ENCODE measurements at regions not wholly inside any gene's neighbourhood (a gene's known extent, or its start where the extent isn't known, plus 50 kb on each side); places are given as distances from the start of the nearest gene placed in this dataset.

DNA sequence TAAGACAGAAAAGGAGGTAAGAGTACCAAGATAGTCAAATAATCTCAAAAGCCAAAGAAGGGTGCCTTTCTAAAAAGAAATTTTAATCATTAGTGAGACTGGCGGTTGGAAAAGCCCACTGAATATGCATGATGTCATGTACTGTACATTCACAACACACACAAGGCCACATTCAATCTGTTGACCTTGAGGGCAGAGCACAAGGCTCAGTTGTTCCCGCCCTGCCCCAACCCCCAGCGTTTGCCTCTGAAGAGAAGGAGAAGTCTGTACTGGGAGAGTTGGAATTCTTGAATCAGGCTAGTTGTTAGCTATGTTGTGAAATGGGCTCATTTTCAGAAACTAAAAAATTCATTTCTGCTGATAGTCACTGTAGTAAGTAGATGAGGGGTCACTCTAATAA, 50.2 kb upstream of the NID2 start:
- no peak for TF ChIP-seq EZH2 (IDR thresholded peaks at IDR 0.05; ENCODE audit: borderline replicate concordance, low read length)
- TF ChIP-seq, protein P1, sequence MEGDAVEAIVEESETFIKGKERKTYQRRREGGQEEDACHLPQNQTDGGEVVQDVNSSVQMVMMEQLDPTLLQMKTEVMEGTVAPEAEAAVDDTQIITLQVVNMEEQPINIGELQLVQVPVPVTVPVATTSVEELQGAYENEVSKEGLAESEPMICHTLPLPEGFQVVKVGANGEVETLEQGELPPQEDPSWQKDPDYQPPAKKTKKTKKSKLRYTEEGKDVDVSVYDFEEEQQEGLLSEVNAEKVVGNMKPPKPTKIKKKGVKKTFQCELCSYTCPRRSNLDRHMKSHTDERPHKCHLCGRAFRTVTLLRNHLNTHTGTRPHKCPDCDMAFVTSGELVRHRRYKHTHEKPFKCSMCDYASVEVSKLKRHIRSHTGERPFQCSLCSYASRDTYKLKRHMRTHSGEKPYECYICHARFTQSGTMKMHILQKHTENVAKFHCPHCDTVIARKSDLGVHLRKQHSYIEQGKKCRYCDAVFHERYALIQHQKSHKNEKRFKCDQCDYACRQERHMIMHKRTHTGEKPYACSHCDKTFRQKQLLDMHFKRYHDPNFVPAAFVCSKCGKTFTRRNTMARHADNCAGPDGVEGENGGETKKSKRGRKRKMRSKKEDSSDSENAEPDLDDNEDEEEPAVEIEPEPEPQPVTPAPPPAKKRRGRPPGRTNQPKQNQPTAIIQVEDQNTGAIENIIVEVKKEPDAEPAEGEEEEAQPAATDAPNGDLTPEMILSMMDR (conservative IDR thresholded peaks at IDR 0.05 in 1 of 2, IDR thresholded peaks at IDR 0.05 in 1 of 2; ENCODE audit: extremely low read depth in 1 of 2, insufficient read depth in 1 of 2, low read depth in 1 of 2, low read length in 2 of 2) = no peak

Data from mammary epithelial cell (primary cell).